ENCODE measurements at regions not wholly inside any gene's neighbourhood (a gene's known extent, or its start where the extent isn't known, plus 50 kb on each side); places are given as distances from the start of the nearest gene placed in this dataset.

- H3K27me3 ChIP-seq (ENCODE audit: control insufficient read depth, low read length): no peaks in the 10 kb centered on the region
- H3F3A ChIP-seq (ENCODE audit: control insufficient read depth, insufficient read depth): no peaks in the 10 kb centered on the region
- no peaks in the 10 kb centered on the region for H3K9me2 ChIP-seq (replicated peaks; ENCODE audit: control insufficient read depth, low read length)
- no peak overlapping the region for H3K4me3 ChIP-seq (ENCODE audit: low read length)
- H3K9me3 ChIP-seq (ENCODE audit: control insufficient read depth, insufficient read depth, low read length): no peaks in the 10 kb centered on the region
- H3K36me3 ChIP-seq (ENCODE audit: control insufficient read depth, low read length): no peaks in the 10 kb centered on the region
- H3K79me2 ChIP-seq (ENCODE audit: control insufficient read depth, low read length): no peaks in the 10 kb centered on the region
- TF ChIP-seq CTCF (IDR thresholded peaks at IDR 0.05; ENCODE audit: low read depth, low read length, poor library complexity, severe bottlenecking) (no peak), EZH2phosphoT487 (IDR thresholded peaks at IDR 0.05; ENCODE audit: borderline replicate concordance, low read length) (no peak)
- H3K4me2 ChIP-seq (ENCODE audit: low read length): no peak overlapping the region
- no peak overlapping the region for H3K27ac ChIP-seq (ENCODE audit: low read depth, low read length)
- H4K20me1 ChIP-seq (ENCODE audit: control insufficient read depth, insufficient read depth, low read depth, low read length): no peaks in the 10 kb centered on the region
- no peaks in the 10 kb centered on the region for H3K4me1 ChIP-seq (ENCODE audit: control insufficient read depth, low read length)
Observed at GRCh38 chr16:6926341-6926740, 406.3 kb upstream of the RBFOX1 start.

- TF ChIP-seq CTCF (IDR thresholded peaks at IDR 0.05; ENCODE audit: low read depth, low read length, poor library complexity, severe bottlenecking) (no peak), EZH2phosphoT487 (IDR thresholded peaks at IDR 0.05; ENCODE audit: borderline replicate concordance, low read length) (no peak)
- Histone ChIP-seq H3K4me2 (ENCODE audit: low read length) (no peak overlapping the region), H3K9me3 (ENCODE audit: control insufficient read depth, insufficient read depth, low read length) (no peaks in the 10 kb centered on the region), H4K20me1 (ENCODE audit: control insufficient read depth, insufficient read depth, low read depth, low read length) (no peaks in the 10 kb centered on the region), H3K4me1 (ENCODE audit: control insufficient read depth, low read length) (no peaks in the 10 kb centered on the region), H3K36me3 (ENCODE audit: control insufficient read depth, low read length) (no peaks in the 10 kb centered on the region), H3K9me2 (replicated peaks; ENCODE audit: control insufficient read depth, low read length) (no peaks in the 10 kb centered on the region), H3K27me3 (ENCODE audit: control insufficient read depth, low read length) (no peaks in the 10 kb centered on the region), H3K4me3 (ENCODE audit: low read length) (no peak overlapping the region), H3F3A (ENCODE audit: control insufficient read depth, insufficient read depth) (no peaks in the 10 kb centered on the region), H3K27ac (ENCODE audit: low read depth, low read length) (no peak overlapping the region), H3K79me2 (ENCODE audit: control insufficient read depth, low read length) (no peaks in the 10 kb centered on the region)
Observed at GRCh38 chr16:6918646-6919045, 414.0 kb upstream of the RBFOX1 start.

GRCh38 chr16:6916946-6917345, 415.7 kb upstream of the RBFOX1 start:
- H3F3A ChIP-seq (ENCODE audit: control insufficient read depth, insufficient read depth): no peaks in the 10 kb centered on the region
- no peaks in the 10 kb centered on the region for H3K9me3 ChIP-seq (ENCODE audit: control insufficient read depth, insufficient read depth, low read length)
- no peak overlapping the region for H3K4me2 ChIP-seq (ENCODE audit: low read length)
- no peaks in the 10 kb centered on the region for H4K20me1 ChIP-seq (ENCODE audit: control insufficient read depth, insufficient read depth, low read depth, low read length)
- H3K27me3 ChIP-seq (ENCODE audit: control insufficient read depth, low read length): no peaks in the 10 kb centered on the region
- no peaks in the 10 kb centered on the region for H3K9me2 ChIP-seq (replicated peaks; ENCODE audit: control insufficient read depth, low read length)
- TF ChIP-seq EZH2phosphoT487 (IDR thresholded peaks at IDR 0.05; ENCODE audit: borderline replicate concordance, low read length) (no peak), CTCF (IDR thresholded peaks at IDR 0.05; ENCODE audit: low read depth, low read length, poor library complexity, severe bottlenecking) (no peak)
- no peak overlapping the region for H3K27ac ChIP-seq (ENCODE audit: low read depth, low read length)
- H3K79me2 ChIP-seq (ENCODE audit: control insufficient read depth, low read length): no peaks in the 10 kb centered on the region
- H3K36me3 ChIP-seq (ENCODE audit: control insufficient read depth, low read length): no peaks in the 10 kb centered on the region
- no peaks in the 10 kb centered on the region for H3K4me1 ChIP-seq (ENCODE audit: control insufficient read depth, low read length)
- H3K4me3 ChIP-seq (ENCODE audit: low read length): no peak overlapping the region

- Histone ChIP-seq H3K27ac (ENCODE audit: low read depth, low read length) (no peak overlapping the region), H3K4me2 (ENCODE audit: low read length) (no peak overlapping the region), H3K36me3 (ENCODE audit: control insufficient read depth, low read length) (no peaks in the 10 kb centered on the region), H3K4me1 (ENCODE audit: control insufficient read depth, low read length) (no peaks in the 10 kb centered on the region), H3K9me2 (replicated peaks; ENCODE audit: control insufficient read depth, low read length) (no peaks in the 10 kb centered on the region), H3K4me3 (ENCODE audit: low read length) (no peak overlapping the region), H4K20me1 (ENCODE audit: control insufficient read depth, insufficient read depth, low read depth, low read length) (no peaks in the 10 kb centered on the region), H3K27me3 (ENCODE audit: control insufficient read depth, low read length) (no peaks in the 10 kb centered on the region), H3F3A (ENCODE audit: control insufficient read depth, insufficient read depth) (no peaks in the 10 kb centered on the region), H3K9me3 (ENCODE audit: control insufficient read depth, insufficient read depth, low read length) (no peaks in the 10 kb centered on the region), H3K79me2 (ENCODE audit: control insufficient read depth, low read length) (no peaks in the 10 kb centered on the region)
- TF ChIP-seq CTCF (IDR thresholded peaks at IDR 0.05; ENCODE audit: low read depth, low read length, poor library complexity, severe bottlenecking) (no peak), EZH2phosphoT487 (IDR thresholded peaks at IDR 0.05; ENCODE audit: borderline replicate concordance, low read length) (no peak)
Observed at GRCh38 chr16:6913566-6913965, 419.1 kb upstream of the RBFOX1 start.
